Stimulated activated memory B cell treated with anti-CD40 and anti-IgM and Interleukin-4, amounts not matched to agents 10 μg/mL and 1 μg/mL and 100 μg/mL, for 72 hours (primary cell): ENCODE measurements at regions not wholly inside any gene's neighbourhood (a gene's known extent, or its start where the extent isn't known, plus 50 kb on each side); places are given as distances from the start of the nearest gene placed in this dataset.
"Not testable (repeated sequence)": the region's sequence is repeated elsewhere in the genome, so short reads cannot be mapped to it uniquely, and the experiment has no call there.

Experiments used
- ATAC-seq: fragments of 150-1000 bp; cut with Tn5 transposase; 2 replicates; pipeline ENCODE4 v1.10.0; 2021
- H3K27ac Mint-ChIP-seq: one replicate; pipeline ENCODE4 v1.8.0; 2022; ENCODE audit warnings: mild to moderate bottlenecking, mixed read lengths
- H3K27me3 Mint-ChIP-seq: one replicate; pipeline ENCODE4 v1.8.0; 2022; ENCODE audit warnings: mixed read lengths
- H3K36me3 Mint-ChIP-seq: one replicate; pipeline ENCODE4 v1.8.0; 2022; ENCODE audit warnings: mixed read lengths
- H3K4me1 Mint-ChIP-seq: one replicate; pipeline ENCODE4 v1.8.0; 2022; ENCODE audit warnings: mixed read lengths
- H3K4me3 Mint-ChIP-seq: one replicate; pipeline ENCODE4 v1.8.0; 2022; ENCODE audit warnings: mild to moderate bottlenecking, moderate library complexity, mixed read lengths
- H3K9me3 Mint-ChIP-seq: one replicate; pipeline ENCODE4 v1.8.0; 2022; ENCODE audit warnings: mixed read lengths

DNA sequence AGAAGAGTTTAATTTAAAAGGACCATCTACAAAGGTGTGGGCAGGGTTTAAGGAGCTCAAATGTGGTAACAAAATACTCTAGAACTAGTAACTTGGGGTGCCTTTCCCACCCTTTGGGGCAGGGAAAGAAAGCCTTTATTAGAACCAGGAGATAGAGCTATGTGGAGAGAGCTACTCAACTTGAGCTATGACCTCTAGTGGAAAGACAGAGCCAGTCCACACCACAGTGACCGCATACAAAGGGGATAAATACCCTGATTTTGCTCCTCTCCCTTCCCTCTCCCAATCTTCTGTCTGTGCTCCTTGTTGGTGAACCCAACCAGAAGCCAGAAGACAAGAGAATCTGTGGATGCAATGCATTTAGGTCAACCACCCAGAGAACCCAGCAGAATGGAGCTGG, 54.4 kb upstream of the JAK1 start:
- H3K27ac Mint-ChIP-seq = no peak overlapping the region
- H3K4me3 Mint-ChIP-seq = no peak overlapping the region
- no peaks in the 10 kb centered on the region for H3K27me3 Mint-ChIP-seq
- H3K9me3 Mint-ChIP-seq = no peaks in the 10 kb centered on the region
- ATAC-seq = no peak
- H3K4me1 Mint-ChIP-seq = no peaks in the 10 kb centered on the region
- no peaks in the 10 kb centered on the region for H3K36me3 Mint-ChIP-seq

GRCh38 chr1:65021795-65022194, 55.4 kb upstream of the JAK1 start:
- no peaks in the 10 kb centered on the region for H3K27me3 Mint-ChIP-seq
- no peak overlapping the region for H3K27ac Mint-ChIP-seq

DNA sequence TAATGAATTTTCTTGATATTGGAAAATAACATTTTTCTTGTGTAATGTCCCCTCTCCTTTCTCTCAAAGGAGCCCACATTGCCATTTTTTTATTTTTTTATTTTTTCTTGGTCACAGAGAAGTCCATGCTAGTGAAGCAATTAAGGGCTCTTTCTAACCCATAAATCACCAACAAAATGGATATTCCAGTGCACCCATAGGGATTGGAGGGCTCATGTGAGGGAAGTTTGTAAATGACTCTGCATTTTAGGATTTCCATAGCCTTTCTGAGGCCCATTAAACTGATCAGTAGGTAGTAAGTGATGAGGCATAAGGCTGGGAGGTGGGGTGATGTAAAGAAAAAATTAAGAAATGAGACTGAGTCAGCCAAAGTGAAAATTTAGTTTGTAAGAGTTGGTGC, 55.9 kb upstream of the JAK1 start:
- peaks cover 2% of the 10 kb centered on the region for H3K4me1 Mint-ChIP-seq
- H3K36me3 Mint-ChIP-seq = no peaks in the 10 kb centered on the region
- no peak overlapping the region for H3K4me3 Mint-ChIP-seq
- H3K9me3 Mint-ChIP-seq = no peaks in the 10 kb centered on the region
- ATAC-seq = no peak
- H3K27ac Mint-ChIP-seq = no peak overlapping the region
- no peaks in the 10 kb centered on the region for H3K27me3 Mint-ChIP-seq

More at GRCh38 chr1:65021795-65022194, 55.4 kb upstream of the JAK1 start:
- H3K4me1 Mint-ChIP-seq = no peaks in the 10 kb centered on the region
- H3K9me3 Mint-ChIP-seq = no peaks in the 10 kb centered on the region
- no peak for ATAC-seq
- no peak overlapping the region for H3K4me3 Mint-ChIP-seq
- H3K36me3 Mint-ChIP-seq = no peaks in the 10 kb centered on the region

- ATAC-seq = no peak
- Mint-ChIP-seq H3K9me3 (peaks cover 3% of the 10 kb centered on the region), H3K36me3 (peaks cover 10% of the 10 kb centered on the region), H3K27me3 (no peaks in the 10 kb centered on the region), H3K4me1 (peaks cover 5% of the 10 kb centered on the region), H3K27ac (no peak overlapping the region), H3K4me3 (no peak overlapping the region)
Observed at GRCh38 chr1:65025794-65026193, 59.4 kb upstream of the JAK1 start.

GRCh38 chr1:65026235-65026634, 59.9 kb upstream of the JAK1 start:
- peaks cover 5% of the 10 kb centered on the region for H3K4me1 Mint-ChIP-seq
- no peak for ATAC-seq
- H3K9me3 Mint-ChIP-seq = peaks cover 3% of the 10 kb centered on the region
- H3K36me3 Mint-ChIP-seq = peaks cover 10% of the 10 kb centered on the region
- H3K27me3 Mint-ChIP-seq = no peaks in the 10 kb centered on the region
- H3K4me3 Mint-ChIP-seq = no peak overlapping the region
- no peak overlapping the region for H3K27ac Mint-ChIP-seq

DNA sequence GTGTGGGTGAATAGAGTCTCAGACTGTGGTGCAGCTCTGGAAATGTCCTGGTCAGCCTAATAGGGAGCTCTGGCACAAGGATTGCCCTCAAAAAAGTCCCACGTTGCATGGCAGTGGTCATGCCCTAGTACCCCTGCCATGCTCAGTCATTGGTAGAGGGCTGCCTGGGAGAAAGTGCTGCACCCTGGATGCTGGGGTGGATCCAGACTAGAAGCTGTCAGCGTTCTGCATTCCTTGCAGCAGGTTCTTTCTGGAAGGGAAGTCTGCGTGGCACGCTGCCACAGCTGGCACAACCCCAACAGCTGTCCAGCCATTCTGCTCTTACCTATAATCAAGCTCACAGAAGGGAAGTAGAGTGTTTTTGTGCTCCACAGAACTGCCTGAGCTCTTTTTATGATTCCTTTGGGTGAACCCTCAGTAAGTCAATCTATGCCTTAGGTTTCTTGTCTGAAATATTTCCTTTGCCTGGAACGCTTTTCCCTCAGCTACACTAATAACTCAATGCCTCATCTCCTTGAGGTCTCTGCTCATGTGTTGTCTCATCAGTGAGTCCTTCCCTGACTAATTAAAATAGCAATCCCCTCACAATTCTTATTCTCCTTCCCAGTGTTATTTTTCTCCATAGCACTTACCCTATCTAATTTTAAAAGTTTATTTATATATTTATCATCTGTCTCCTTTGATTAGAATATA, 61.5 kb upstream of the JAK1 start:
- Mint-ChIP-seq H3K27me3 (no peaks in the 10 kb centered on the region), H3K9me3 (peaks cover 3% of the 10 kb centered on the region), H3K36me3 (peaks cover 10% of the 10 kb centered on the region), H3K4me3 (no peak overlapping the region), H3K4me1 (peaks cover 5% of the 10 kb centered on the region), H3K27ac (no peak overlapping the region)
- ATAC-seq = no peak

DNA sequence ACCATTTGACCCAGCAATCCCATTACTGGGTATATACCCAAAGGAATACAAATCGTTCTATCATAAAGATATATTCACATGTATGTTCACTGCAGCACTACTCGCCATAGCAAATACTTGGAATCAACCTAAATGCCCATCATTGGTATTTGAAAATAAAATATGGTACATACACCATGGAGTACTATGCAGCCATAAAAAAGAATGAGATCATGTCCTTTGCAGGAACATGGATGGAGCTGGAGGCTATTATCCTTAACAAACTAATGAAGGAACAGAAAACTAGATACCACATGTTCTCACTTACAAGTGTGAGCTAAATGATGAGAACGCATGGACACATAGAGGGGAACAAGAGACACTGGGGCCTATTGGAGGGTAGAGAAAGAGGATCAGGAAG, 63.1 kb upstream of the JAK1 start:
- not testable (repeated sequence) for ATAC-seq, H3K27me3 Mint-ChIP-seq, H3K4me1 Mint-ChIP-seq, H3K27ac Mint-ChIP-seq, H3K4me3 Mint-ChIP-seq, H3K9me3 Mint-ChIP-seq
- peaks cover 16% of the 10 kb centered on the region for H3K36me3 Mint-ChIP-seq

DNA sequence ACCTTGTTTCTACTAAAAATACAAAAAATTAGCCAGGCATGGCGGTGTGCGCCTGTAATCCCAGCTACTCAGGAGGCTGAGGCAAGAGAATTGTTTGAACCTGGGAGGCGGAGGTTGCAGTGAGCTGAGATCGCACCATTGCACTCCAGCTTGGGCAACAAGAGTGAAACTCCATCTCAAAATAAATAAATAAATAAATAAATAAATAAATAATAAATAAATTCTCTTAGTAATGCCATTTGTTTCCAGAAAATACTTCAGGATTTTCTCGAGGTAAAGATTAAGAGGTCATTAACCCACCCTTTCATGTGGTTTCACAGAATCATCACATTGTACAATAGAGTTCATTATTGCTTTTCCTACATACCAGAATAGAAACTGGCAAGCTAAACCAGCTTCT, 68.5 kb upstream of the JAK1 start:
- peaks cover 19% of the 10 kb centered on the region for H3K36me3 Mint-ChIP-seq
- H3K27me3 Mint-ChIP-seq, H3K4me3 Mint-ChIP-seq, H3K27ac Mint-ChIP-seq, ATAC-seq, H3K9me3 Mint-ChIP-seq, H3K4me1 Mint-ChIP-seq: not testable (repeated sequence)

DNA sequence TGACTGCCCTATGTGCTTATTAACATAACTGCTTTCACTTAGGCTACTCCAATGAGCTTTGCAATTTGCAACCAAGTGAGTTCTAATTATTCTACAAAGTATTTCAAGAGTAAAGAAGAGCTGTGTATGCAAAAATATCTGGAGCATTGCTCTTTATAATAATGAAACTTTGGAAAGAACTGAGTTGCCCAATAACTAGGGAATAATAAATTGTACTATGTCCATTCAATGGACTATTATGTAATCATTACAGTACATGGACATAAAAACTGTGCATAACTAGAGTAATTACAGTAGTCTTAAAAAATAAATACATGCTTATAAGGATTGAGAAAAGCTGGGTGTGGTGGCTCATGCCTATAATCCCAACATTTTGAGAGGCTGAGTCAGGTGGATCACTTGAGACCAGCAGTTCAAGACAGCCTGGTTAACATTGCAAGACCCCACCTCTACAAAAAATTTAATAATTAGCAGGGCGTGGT, 70.3 kb upstream of the JAK1 start:
- Mint-ChIP-seq H3K36me3 (peaks cover 15% of the 10 kb centered on the region), H3K27ac (no peak overlapping the region), H3K4me3 (no peak overlapping the region), H3K27me3 (no peaks in the 10 kb centered on the region), H3K9me3 (no peaks in the 10 kb centered on the region), H3K4me1 (peaks cover 18% of the 10 kb centered on the region)
- no peak for ATAC-seq

DNA sequence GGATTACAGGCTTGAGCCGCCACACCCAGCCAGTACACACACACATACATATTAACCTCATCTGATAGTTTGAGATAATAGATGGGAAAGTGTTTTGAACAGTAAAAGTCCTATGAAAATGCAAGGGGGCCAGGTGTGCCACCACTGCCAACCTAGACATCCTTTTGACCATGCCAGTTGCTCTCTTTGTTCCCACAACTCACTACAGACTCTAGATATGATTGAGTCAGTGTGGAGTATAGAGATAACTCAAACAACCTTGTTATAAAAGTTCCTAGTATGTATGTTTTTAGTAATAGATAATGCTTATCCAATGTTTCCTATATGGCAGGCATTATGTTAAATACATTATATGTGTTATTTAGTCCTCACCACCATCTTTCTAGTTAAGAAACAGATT, 72.7 kb upstream of the JAK1 start:
- H3K4me1 Mint-ChIP-seq = peaks cover 21% of the 10 kb centered on the region

DNA sequence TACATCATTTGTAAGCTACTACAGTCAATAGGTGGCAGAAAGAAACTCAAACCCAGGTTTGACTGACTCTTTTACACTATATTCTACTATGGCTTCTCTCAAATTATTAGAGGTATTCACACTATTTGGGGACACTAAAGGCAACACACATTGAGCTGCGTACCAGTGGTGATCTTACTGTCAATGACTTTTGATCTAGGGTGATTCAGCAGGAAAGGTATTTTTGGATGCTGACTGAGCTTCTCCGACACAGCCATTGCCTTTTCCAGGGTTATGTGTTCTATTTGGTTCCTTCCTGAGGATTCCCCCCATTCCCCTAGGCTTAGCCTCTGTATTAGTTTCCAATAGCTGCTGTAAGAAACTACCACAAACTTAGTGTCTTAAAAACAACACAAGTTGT, 73.2 kb upstream of the JAK1 start:
- ATAC-seq = no peak
- no peaks in the 10 kb centered on the region for H3K27me3 Mint-ChIP-seq
- H3K27ac Mint-ChIP-seq = no peak overlapping the region
- no peaks in the 10 kb centered on the region for H3K9me3 Mint-ChIP-seq
- no peak overlapping the region for H3K4me3 Mint-ChIP-seq
- peaks cover 15% of the 10 kb centered on the region for H3K36me3 Mint-ChIP-seq
- peaks cover 21% of the 10 kb centered on the region for H3K4me1 Mint-ChIP-seq

More for the DNA sequence above, 72.7 kb upstream of the JAK1 start:
- Mint-ChIP-seq H3K36me3 (peaks cover 14% of the 10 kb centered on the region), H3K27me3 (no peaks in the 10 kb centered on the region), H3K27ac (no peak overlapping the region), H3K4me3 (no peak overlapping the region), H3K9me3 (no peaks in the 10 kb centered on the region)
- no peak for ATAC-seq

DNA sequence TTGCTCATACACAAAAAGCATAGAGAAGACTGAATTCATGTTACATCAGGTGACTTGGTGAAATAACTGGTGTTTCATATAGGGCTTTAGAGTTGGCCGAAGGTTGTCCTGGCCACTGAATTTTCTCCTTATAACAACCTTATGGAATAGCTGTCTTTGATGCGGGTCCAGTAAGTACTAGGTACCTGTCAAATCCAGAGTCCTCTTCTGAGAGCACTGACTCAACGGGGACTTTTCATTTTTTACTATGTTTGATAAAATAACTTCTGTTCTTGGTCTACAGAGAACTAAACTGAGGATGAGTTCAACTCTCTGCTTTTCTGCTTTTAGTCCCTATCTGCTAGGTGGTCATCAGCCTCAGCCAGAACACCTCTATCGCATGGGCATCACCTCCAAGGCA, 76.1 kb upstream of the JAK1 start:
- Mint-ChIP-seq H3K4me1 (peaks cover 17% of the 10 kb centered on the region), H3K4me3 (no peak overlapping the region), H3K36me3 (peaks cover 6% of the 10 kb centered on the region), H3K27me3 (no peaks in the 10 kb centered on the region), H3K27ac (no peak overlapping the region), H3K9me3 (no peaks in the 10 kb centered on the region)
- no peak for ATAC-seq

DNA sequence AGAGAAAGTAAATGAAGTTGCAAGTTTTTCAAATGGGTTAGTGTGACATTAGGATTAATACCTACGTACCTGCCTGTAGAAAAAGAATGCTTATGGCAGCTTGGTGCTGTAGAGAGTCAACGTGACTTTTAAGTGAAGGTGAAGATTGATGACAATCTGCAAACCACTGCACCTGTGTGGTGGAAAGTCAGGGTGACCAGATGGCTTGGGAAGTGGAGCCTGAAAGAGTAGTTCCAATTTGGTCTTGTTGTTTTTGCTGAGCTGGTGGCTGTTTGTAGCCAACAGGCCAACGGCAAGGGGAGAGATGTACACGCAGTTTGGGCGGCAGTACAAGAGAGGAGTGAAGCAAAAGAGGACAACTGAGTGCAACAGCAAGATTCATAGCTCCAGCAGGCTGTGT, 78.1 kb upstream of the JAK1 start:
- ATAC-seq = no peak
- peaks cover 6% of the 10 kb centered on the region for H3K36me3 Mint-ChIP-seq
- H3K27ac Mint-ChIP-seq = no peak overlapping the region
- H3K4me3 Mint-ChIP-seq = no peak overlapping the region
- no peaks in the 10 kb centered on the region for H3K27me3 Mint-ChIP-seq
- peaks cover 17% of the 10 kb centered on the region for H3K4me1 Mint-ChIP-seq
- H3K9me3 Mint-ChIP-seq = no peaks in the 10 kb centered on the region

- H3K9me3 Mint-ChIP-seq = no peaks in the 10 kb centered on the region
- ATAC-seq = no peak
- H3K4me1 Mint-ChIP-seq = peaks cover 17% of the 10 kb centered on the region
- H3K4me3 Mint-ChIP-seq = no peak overlapping the region
- no peak overlapping the region for H3K27ac Mint-ChIP-seq
- H3K36me3 Mint-ChIP-seq = peaks cover 6% of the 10 kb centered on the region
- no peaks in the 10 kb centered on the region for H3K27me3 Mint-ChIP-seq
Observed at GRCh38 chr1:65045022-65045817, 78.9 kb upstream of the JAK1 start.

GRCh38 chr1:65048335-65048734, 82.0 kb upstream of the JAK1 start:
- no peaks in the 10 kb centered on the region for H3K4me1 Mint-ChIP-seq
- peaks cover 6% of the 10 kb centered on the region for H3K36me3 Mint-ChIP-seq
- H3K27ac Mint-ChIP-seq = no peak overlapping the region
- H3K9me3 Mint-ChIP-seq = no peaks in the 10 kb centered on the region
- ATAC-seq = no peak
- no peak overlapping the region for H3K4me3 Mint-ChIP-seq
- H3K27me3 Mint-ChIP-seq = no peaks in the 10 kb centered on the region
